Epidermal melanocyte (primary cell): ENCODE measurements at regions not wholly inside any gene's neighbourhood (a gene's known extent, or its start where the extent isn't known, plus 50 kb on each side); places are given as distances from the start of the nearest gene placed in this dataset.

Source experiments
- DNase-seq: peaks from one replicate; pipeline ENCODE4 v3.0.0; 2011; ENCODE audit warnings: low spot score; ENCODE audit not compliant: insufficient read length

GRCh38 chr9:26078706-26079105 lies 400.5 kb upstream of the TUSC1 start:
- no peak for DNase-seq

DNA sequence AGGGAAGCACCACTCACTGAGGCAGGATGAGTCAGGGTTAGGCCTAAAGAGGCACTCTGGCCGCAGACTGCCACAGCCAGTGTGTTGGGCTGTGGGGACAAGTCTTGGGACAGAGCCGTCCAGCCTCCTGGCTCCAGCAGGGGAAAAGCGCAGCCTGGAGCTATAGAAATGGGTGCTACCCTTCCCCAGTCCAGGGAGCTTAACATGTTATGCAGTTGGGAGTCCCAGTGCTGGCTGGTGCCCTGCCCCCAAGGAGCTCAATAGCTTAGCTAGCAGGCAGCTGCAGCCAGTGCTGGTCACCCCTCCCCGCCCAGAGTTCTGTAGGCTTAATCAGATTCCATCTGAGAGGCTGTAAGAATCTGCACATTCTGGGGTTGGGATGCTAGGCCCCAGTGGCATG lies 399.6 kb upstream of the TUSC1 start:
- DNase-seq = no peak

DNA sequence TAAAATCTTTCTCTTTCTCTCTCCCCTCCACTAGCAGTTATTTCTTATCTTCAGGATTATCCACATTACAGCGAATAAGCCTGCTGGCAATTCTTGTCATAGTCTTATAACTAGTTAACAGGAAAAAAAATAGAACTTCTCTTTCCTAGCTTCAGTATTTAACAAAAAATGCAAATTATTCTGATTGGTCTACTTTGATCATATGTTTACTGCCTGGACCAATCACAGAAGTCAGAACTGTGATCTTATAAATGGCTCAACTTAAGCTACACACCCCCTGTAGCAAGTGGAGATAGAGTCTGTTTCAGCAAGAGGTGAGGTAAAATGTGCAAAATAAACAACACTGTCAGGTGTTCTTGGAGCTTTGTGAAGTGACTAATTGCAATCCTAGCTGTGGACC lies 389.4 kb upstream of the TUSC1 start:
- DNase-seq = no peak

GRCh38 chr9:26066237-26066636 lies 388.0 kb upstream of the TUSC1 start:
- DNase-seq = no peak

- no peak for DNase-seq
These were observed 383.8 kb upstream of the TUSC1 start for GRCh38 chr9:26061948-26062575.

DNA sequence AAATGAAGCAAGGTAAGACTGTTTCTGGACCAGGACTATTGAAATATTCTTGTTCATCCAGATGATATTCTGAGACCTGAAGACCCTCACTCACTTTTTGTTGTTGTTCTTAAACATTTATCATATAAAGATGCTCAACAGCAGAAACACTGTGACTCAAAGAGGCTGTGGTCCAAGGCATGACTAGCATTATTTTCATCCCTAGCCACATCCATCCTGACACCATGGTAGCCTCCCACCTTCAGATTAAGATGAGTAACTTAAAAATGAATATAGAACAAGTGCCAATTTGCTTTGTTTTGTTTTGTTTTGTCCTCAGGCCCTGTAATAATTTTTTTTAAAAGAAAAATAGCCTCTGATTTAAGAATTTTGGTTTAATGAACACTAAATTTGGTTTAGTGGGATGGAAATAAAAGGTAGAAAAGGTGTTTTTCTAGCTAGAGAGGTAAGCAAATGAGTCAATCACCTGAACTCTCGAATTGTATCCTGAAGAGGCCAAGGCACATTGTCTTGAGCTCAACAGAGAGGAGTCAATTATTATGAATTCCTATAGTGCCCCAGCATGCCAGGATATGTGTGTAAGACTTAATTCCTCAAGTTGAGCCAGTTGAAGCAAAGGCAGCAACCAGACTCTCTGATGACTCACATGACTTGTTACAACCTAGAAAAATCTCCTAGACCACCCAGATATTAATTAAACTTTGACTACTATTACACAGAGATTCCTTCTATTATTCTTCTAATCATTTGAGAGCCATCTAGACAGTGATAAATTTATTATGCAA lies 380.1 kb upstream of the TUSC1 start:
- no peak for DNase-seq

GRCh38 chr9:26057050-26057449 lies 378.8 kb upstream of the TUSC1 start:
- DNase-seq = no peak

DNA sequence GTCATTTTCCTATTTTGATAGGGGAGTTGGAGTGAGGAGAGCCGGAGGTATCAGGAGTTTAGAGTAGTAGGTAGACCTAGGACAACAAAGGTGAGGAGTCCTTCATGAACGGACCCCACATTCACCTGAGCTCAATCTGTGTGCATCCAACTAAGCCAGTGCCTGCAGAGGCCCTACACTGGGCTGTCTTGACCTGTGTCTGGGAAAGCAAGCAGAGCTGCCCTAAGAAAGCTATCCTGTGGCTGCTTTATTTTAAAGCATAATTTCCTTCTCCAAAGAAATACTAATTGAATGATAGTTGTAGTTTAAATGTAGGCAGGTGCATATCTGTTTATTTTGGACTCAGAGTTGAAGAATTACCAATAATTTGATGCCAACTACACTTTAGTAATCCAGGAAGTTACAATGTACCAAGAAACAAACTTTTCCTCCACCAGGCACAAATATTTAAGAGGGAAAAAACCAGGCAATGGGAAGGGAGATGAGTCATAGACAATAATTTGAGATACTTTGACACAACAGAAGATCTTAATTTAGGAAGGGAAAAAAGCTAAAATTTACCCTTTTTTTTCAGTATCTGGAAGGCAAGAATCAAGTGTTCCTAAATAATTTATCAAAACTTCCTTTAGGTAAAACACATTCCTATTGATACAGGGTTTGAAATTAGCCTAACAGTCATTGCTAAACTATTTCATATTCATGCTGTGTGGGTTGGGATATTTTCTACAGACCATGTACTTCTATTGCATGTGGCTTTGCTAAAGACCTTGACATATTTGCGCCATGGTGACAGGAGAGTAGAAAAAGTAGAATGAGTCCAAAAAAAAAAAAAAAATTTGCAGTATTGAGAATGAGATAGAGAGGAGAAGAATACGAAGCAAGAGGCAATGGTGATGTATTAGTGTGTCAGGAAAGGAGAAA lies 376.6 kb upstream of the TUSC1 start:
- no peak for DNase-seq

- no peak for DNase-seq
These were observed 375.7 kb upstream of the TUSC1 start for GRCh38 chr9:26053954-26054353.

DNA sequence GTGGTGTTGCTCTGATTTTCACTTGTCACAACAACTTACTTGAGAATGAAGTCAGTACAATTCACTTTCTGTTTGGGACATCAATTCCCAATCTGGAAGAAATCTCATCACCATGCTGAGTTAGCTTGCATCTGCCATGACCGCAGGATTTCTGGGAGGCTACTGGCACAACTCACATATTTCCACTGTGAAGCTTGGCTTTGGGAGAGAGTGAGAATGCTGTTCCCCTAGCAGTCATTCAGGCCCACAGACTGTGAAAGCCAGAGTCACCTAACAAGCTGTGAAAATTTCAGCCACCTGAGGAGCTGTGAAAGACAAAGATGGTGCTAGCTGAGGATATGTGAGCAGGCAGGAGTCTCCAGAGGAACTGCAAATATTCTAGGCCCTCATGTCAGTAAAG lies 365.2 kb upstream of the TUSC1 start:
- DNase-seq = peak; percentile 19

- DNase-seq = no peak
These were observed 356.5 kb upstream of the TUSC1 start for GRCh38 chr9:26034786-26035185.

DNA sequence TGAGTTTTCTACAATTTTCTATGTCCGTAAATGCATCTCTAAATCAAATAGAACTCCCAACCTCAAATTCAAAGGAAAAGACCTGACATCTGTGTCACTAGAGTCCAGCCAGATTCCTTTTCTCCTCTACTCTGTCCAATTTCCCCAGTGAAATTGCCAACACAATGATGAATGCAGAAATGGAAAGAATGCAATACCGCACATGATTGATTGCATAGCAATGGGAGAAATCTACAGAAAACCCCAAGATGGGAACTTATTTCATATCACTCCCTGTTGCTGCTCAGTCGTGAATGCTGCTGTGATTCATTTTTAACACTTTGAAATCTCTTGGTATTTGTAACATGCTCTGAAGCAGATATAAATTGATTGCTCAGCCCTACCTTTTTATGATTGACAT lies 355.1 kb upstream of the TUSC1 start:
- DNase-seq = no peak

DNA sequence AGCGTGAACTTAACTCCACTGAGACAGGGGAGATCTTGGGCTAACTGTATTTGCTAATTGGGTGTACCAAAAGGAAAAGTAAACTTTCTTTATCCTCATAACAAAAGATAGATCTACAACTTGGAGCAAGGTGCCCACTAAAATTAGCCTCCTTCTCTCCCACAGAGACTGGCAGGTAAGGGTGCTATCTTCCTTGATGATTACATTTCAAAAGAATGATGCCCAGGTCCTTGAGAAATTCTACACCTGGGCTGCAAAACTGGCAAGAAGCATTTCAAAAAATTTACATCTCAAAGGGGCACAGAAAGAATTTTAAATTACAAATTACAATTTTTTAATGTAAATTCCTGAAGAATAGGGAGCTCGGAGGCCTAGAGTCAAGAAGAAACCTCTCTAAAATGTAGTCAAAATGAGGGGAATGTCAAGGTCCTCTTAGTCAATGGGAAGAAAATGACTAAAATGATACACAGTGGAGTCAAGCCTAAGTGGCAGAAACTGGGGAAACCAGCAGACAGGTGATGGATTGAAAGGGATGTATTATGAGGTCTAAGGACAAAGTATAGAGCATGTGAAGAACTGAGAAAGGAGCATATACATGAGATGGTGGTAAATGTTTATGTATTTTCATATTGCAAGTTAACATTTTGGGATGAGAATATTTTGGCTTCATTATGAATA lies 348.3 kb upstream of the TUSC1 start:
- no peak for DNase-seq

DNA sequence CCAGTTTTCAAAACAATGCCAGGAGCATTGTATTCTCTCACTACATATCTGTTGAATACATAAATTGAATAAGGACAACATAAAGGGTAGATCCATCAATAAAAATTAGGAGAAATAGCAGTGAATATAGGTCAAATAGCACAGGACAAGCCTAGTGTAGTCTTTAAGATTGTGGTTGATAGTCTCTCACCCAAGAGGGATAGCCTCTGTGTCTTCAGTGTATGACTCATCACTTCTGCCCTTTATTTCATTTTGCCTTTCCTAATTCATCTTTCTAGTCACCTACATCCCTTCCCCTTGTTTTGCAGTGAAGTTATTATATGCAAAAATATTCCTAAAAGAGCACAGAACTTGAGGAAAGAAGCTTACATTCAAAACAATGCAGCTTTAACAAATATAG lies 335.0 kb upstream of the TUSC1 start:
- no peak for DNase-seq

DNA sequence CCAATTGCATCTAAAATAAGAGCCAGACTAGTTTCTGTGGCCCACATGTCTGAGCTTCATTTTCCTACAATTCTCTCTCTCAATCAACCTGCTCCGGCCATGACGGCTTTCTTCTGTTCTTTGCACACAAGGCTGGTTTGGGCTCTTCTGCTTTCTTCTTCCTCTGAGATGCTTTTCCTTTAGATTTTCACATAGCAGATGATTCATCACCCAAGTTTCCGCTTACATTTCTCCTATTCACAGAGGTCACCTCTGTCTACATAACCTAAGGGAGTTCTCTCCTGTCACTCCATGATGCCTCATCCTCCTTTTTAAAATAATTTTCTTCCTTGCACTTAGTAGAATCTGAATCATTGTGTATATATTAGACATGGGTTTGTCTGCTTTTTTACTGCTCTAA lies 334.6 kb upstream of the TUSC1 start:
- DNase-seq = no peak

GRCh38 chr9:25994605-25995004 lies 316.4 kb upstream of the TUSC1 start:
- no peak for DNase-seq

DNA sequence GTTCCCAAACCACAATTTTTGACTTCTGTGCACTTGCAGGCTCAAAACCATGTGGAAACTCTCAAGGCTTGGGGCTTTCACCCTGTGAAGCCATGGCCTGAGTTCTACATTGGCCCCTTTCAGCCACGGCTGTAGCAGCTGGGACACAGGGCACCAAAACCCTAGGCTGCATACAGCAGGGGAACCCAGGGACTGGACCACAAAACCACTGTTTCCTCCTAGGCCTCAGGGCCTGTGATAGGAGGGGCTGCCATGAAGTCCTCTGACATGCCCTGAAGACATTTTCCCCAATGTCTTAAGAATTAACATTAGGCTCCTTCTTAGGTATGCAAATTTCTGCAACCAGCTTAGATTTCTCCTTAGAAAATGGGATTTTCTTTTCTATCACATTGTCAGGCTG lies 312.1 kb upstream of the TUSC1 start:
- DNase-seq = no peak

DNA sequence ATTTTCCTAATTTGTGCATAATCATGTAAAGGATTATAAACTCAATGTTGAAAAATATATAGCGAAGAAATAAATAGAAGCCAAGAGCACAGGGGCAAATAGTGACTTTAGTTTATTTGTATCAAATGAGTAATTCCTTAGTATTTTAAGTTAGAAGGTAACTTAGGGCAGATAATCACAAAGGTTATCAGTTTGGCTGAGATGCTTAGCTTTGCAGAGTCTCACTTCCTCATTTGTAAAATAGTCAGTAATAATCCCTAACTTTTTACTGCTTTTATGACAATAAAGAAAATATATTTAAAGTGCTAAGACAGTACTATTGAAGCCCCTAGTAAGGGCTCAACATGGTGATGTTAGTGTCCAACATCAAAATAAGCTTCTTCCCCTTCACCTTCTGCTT lies 297.4 kb upstream of the TUSC1 start:
- DNase-seq = no peak

DNA sequence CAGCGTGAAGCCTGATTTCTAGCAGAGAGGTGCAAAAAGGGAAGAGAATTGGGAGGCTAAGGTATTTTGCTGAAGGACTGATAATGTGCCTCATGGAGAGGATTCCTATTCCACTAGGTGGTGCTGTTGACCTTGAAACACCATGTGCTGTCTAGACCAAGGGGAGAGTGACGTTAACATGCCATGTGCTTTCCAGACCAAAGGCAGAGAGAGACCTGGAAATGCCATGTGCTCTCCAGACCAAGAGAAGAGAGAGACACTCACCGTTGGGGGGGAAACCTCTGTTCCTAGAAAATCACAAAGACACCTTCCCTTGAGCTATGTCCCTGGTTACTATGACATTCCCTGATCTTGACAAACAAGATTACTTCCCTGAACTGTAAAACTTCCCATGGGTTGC lies 286.0 kb upstream of the TUSC1 start:
- no peak for DNase-seq

GRCh38 chr9:25960178-25960577 lies 281.9 kb upstream of the TUSC1 start:
- DNase-seq = no peak

- DNase-seq = no peak
These were observed 276.0 kb upstream of the TUSC1 start for GRCh38 chr9:25954209-25954608.

DNA sequence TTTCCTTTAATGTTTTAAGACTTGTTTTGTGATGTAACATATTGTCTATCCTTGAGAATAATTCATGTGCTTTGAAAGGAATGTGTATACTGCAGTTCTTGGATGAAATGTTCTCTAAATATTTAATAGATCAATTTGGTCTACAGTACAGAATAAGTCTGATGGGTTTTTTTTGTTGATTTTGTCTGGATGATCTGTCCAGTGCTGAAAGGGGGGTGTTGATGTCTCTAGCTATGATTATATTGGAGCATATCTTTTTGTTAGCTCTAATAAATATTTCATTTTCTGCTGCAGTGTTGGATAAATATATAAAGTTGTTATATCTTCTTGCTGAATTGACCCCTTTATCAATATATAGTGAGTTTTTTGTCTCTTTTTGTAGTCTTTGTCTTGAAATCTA lies 269.9 kb upstream of the TUSC1 start:
- DNase-seq = no peak
